ENCODE measurements at regions not wholly inside any gene's neighbourhood (a gene's known extent, or its start where the extent isn't known, plus 50 kb on each side); places are given as distances from the start of the nearest gene placed in this dataset.

GRCh38 chr4:53912766-53913497, 151.5 kb downstream of the CHIC2 start:
- Histone ChIP-seq H3K9ac (ENCODE audit: low read length) (no peak overlapping the region), H4K20me1 (ENCODE audit: insufficient read depth) (no peaks in the 10 kb centered on the region), H3K4me2 (ENCODE audit: low read length) (no peak overlapping the region), H3K9me2 (ENCODE audit: insufficient read depth, low read length) (no peaks in the 10 kb centered on the region), H2AFZ (ENCODE audit: low read depth, low read length) (no peak overlapping the region), H3K4me3 (ENCODE audit: low read length) (no peak overlapping the region), H3F3A (ENCODE audit: insufficient read depth, low read length, poor library complexity, severe bottlenecking) (no peaks in the 10 kb centered on the region), H3K27me3 (ENCODE audit: insufficient read depth, low read depth, low read length) (no peaks in the 10 kb centered on the region), H3K27ac (ENCODE audit: low read length) (no peak overlapping the region), H3K9me3 (ENCODE audit: low read length) (no peaks in the 10 kb centered on the region), H3K79me2 (replicated peaks; ENCODE audit: insufficient read depth, low read length) (no peaks in the 10 kb centered on the region), H3K36me3 (ENCODE audit: insufficient read depth, low read length) (no peaks in the 10 kb centered on the region)
- TF ChIP-seq SMC3 (conservative IDR thresholded peaks at IDR 0.05; ENCODE audit: poor library complexity) (no peak), EZH2 (IDR thresholded peaks at IDR 0.05; ENCODE audit: borderline replicate concordance, insufficient read depth, low read length, poor library complexity, severe bottlenecking) (no peak), TAF1 (IDR thresholded peaks at IDR 0.05; ENCODE audit: low read depth) (no peak), RAD21 (conservative IDR thresholded peaks at IDR 0.05) (no peak), REST (IDR thresholded peaks at IDR 0.05; ENCODE audit: borderline replicate concordance) (no peak), EP300 (conservative IDR thresholded peaks at IDR 0.05; ENCODE audit: poor library complexity, severe bottlenecking) (no peak), POLR2AphosphoS5 (IDR thresholded peaks at IDR 0.05) (no peak), MXI1 (conservative IDR thresholded peaks at IDR 0.05; ENCODE audit: poor library complexity, severe bottlenecking) (no peak), CTCF (IDR thresholded peaks at IDR 0.05; ENCODE audit: poor library complexity, severe bottlenecking) (no peak)

DNA sequence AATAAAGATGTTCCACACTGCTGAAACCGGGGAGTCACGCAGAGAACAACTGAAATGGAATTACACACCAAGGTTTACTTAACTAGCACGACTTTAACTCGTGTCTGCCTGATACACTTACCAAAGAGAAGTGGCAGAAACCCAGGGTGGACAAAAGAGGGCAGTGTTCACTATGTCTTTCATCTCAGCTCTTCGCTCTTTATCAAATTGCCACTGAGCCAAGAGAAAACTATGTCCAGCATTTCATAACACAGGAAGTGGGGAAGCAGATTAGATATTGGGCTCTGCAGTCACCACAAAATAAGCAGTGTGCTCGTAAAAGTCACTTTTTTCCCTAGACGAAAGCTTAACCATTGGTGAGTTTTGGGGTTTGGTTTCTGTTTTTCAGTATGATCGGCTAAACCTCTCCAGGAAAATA, 155.7 kb downstream of the CHIC2 start:
- H3K4me2 ChIP-seq (ENCODE audit: low read length), result no peak overlapping the region
- no peak overlapping the region for H2AFZ ChIP-seq (ENCODE audit: low read depth, low read length)
- H3K27ac ChIP-seq (ENCODE audit: low read length), result no peak overlapping the region
- no peaks in the 10 kb centered on the region for H3K79me2 ChIP-seq (replicated peaks; ENCODE audit: insufficient read depth, low read length)
- no peak for TF ChIP-seq EP300 (conservative IDR thresholded peaks at IDR 0.05; ENCODE audit: poor library complexity, severe bottlenecking)
- no peak for TF ChIP-seq EZH2 (IDR thresholded peaks at IDR 0.05; ENCODE audit: borderline replicate concordance, insufficient read depth, low read length, poor library complexity, severe bottlenecking)
- no peak for TF ChIP-seq TAF1 (IDR thresholded peaks at IDR 0.05; ENCODE audit: low read depth)
- peak; percentile 79 for TF ChIP-seq CTCF (IDR thresholded peaks at IDR 0.05; ENCODE audit: poor library complexity, severe bottlenecking)
- no peak for TF ChIP-seq POLR2AphosphoS5 (IDR thresholded peaks at IDR 0.05)
- TF ChIP-seq SMC3 (conservative IDR thresholded peaks at IDR 0.05; ENCODE audit: poor library complexity), result peak; percentile 83
- peak; percentile 78 for TF ChIP-seq RAD21 (conservative IDR thresholded peaks at IDR 0.05)
- no peak for TF ChIP-seq MXI1 (conservative IDR thresholded peaks at IDR 0.05; ENCODE audit: poor library complexity, severe bottlenecking)
- no peak for TF ChIP-seq REST (IDR thresholded peaks at IDR 0.05; ENCODE audit: borderline replicate concordance)
- no peaks in the 10 kb centered on the region for H3K36me3 ChIP-seq (ENCODE audit: insufficient read depth, low read length)
- no peak overlapping the region for H3K4me3 ChIP-seq (ENCODE audit: low read length)
- H4K20me1 ChIP-seq (ENCODE audit: insufficient read depth), result no peaks in the 10 kb centered on the region
- H3K27me3 ChIP-seq (ENCODE audit: insufficient read depth, low read depth, low read length), result no peaks in the 10 kb centered on the region
- no peaks in the 10 kb centered on the region for H3K9me3 ChIP-seq (ENCODE audit: low read length)
- no peak overlapping the region for H3K9ac ChIP-seq (ENCODE audit: low read length)
- no peaks in the 10 kb centered on the region for H3K9me2 ChIP-seq (ENCODE audit: insufficient read depth, low read length)
- no peaks in the 10 kb centered on the region for H3F3A ChIP-seq (ENCODE audit: insufficient read depth, low read length, poor library complexity, severe bottlenecking)
